Natural killer cell (primary cell): ENCODE measurements at regions not wholly inside any gene's neighbourhood (a gene's known extent, or its start where the extent isn't known, plus 50 kb on each side); places are given as distances from the start of the nearest gene placed in this dataset.
"Not testable (repeated sequence)": the region's sequence is repeated elsewhere in the genome, so short reads cannot be mapped to it uniquely, and the experiment has no call there.

Source experiments
- ATAC-seq, 3 donors: fragments of 150-1000 bp in 2 of 3; fragments of 200-7000 bp in 1 of 3; cut with Tn5 transposase; 1 replicate in 1 of 3; 2 replicates in 2 of 3; pipeline ENCODE4 v1.10.0; 2021; ENCODE audit warnings: mild to moderate bottlenecking in 2 of 3, moderate library complexity in 2 of 3
- DNase-seq, 2 donors: peaks; one replicate each; pipeline versions ENCODE4 v3.0.0 to v3.0.0-alpha.2; 2013 to 2021; ENCODE audit warnings: mixed read lengths in 1 of 2
- H3K27ac ChIP-seq: one replicate; pipeline ENCODE4 v1.5.1; 2013; ENCODE audit warnings: mild to moderate bottlenecking, low read length
- H3K27me3 ChIP-seq: one replicate; pipeline ENCODE4 v1.6.1; 2013; ENCODE audit warnings: low read length; ENCODE audit not compliant: control insufficient read depth, insufficient read depth
- H3K36me3 ChIP-seq: one replicate; pipeline ENCODE4 v1.6.1; 2013; ENCODE audit warnings: low read length; ENCODE audit not compliant: control insufficient read depth, insufficient read depth
- H3K4me1 ChIP-seq: one replicate; pipeline ENCODE4 v1.6.1; 2013; ENCODE audit warnings: low read length; ENCODE audit not compliant: control insufficient read depth, insufficient read depth
- H3K4me3 ChIP-seq: one replicate; pipeline ENCODE4 v1.5.1; 2013; ENCODE audit warnings: low read length
- H3K9me3 ChIP-seq: one replicate; pipeline ENCODE4 v1.6.1; 2013; ENCODE audit warnings: low read length; ENCODE audit not compliant: control insufficient read depth, insufficient read depth
- H3K27ac Mint-ChIP-seq, 2 donors: one replicate each; pipeline ENCODE4 v1.8.0; 2022; ENCODE audit warnings: mild to moderate bottlenecking in 2 of 2, mixed read lengths in 2 of 2, moderate library complexity in 1 of 2
- H3K27me3 Mint-ChIP-seq, 2 donors: one replicate each; pipeline ENCODE4 v1.8.0; 2022; ENCODE audit warnings: low read depth in 2 of 2, mixed read lengths in 2 of 2
- H3K36me3 Mint-ChIP-seq: one replicate; pipeline ENCODE4 v1.8.0; 2022; ENCODE audit warnings: mixed read lengths
- H3K4me1 Mint-ChIP-seq, 2 donors: one replicate each; pipeline ENCODE4 v1.8.0; 2022; ENCODE audit warnings: mixed read lengths in 2 of 2
- H3K4me3 Mint-ChIP-seq: one replicate; pipeline ENCODE4 v1.8.0; 2022; ENCODE audit warnings: mild to moderate bottlenecking, moderate library complexity, mixed read lengths
- H3K9me3 Mint-ChIP-seq, 2 donors: one replicate each; pipeline ENCODE4 v1.8.0; 2022; ENCODE audit warnings: mixed read lengths in 2 of 2
- WGBS: methylation state at CpG from one replicate; pipeline ENCODE4 v1.1.7; 2013; ENCODE audit warnings: missing lambda C conversion rate; ENCODE audit not compliant: insufficient coverage; 5-methylcytosine and 5-hydroxymethylcytosine counted together
- intact Hi-C: fragments of 100-400 bp; cut with micrococcal nuclease; formaldehyde crosslinking; loops from one replicate; pipeline ENCODE4 v1.14.2; 2022
- TF ChIP-seq, protein P1 (sequence below): fragments of 200-600 bp; IDR thresholded peaks from one replicate; pipeline ENCODE4 v1.8.0; 2022; ENCODE audit warnings: antibody characterized with exemption

DNA sequence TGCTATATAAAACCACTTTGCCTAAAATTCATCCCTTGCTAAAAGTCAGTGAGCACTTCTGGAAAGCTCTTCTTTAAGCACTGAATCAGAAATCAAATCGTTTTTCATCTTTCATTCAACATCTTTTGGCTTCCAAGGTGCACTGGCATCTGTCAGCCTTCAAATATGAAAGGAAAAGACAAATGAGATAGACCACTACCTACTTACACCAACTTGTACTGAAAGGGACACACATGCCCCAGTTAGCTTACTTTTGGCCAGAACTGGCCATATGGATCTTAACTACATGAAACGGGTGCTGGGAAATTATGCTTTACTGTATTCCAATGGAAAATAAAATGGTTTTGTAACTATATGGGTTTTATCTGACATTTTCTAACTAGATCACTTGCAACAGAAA is 332.0 kb upstream of the ARPP21 start:
- Histone ChIP-seq H3K4me3 (no peak overlapping the region), H3K9me3 (no peaks in the 10 kb centered on the region), H3K4me1 (no peaks in the 10 kb centered on the region), H3K36me3 (no peaks in the 10 kb centered on the region), H3K27ac (no peak overlapping the region), H3K27me3 (no peaks in the 10 kb centered on the region)
- DNase-seq (no peak), ATAC-seq (no peak)
- H3K27me3 Mint-ChIP-seq, result no peaks in the 10 kb centered on the region
- TF ChIP-seq, protein P1, sequence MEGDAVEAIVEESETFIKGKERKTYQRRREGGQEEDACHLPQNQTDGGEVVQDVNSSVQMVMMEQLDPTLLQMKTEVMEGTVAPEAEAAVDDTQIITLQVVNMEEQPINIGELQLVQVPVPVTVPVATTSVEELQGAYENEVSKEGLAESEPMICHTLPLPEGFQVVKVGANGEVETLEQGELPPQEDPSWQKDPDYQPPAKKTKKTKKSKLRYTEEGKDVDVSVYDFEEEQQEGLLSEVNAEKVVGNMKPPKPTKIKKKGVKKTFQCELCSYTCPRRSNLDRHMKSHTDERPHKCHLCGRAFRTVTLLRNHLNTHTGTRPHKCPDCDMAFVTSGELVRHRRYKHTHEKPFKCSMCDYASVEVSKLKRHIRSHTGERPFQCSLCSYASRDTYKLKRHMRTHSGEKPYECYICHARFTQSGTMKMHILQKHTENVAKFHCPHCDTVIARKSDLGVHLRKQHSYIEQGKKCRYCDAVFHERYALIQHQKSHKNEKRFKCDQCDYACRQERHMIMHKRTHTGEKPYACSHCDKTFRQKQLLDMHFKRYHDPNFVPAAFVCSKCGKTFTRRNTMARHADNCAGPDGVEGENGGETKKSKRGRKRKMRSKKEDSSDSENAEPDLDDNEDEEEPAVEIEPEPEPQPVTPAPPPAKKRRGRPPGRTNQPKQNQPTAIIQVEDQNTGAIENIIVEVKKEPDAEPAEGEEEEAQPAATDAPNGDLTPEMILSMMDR, result no peak
- intact Hi-C loops, result no loop called here
- peaks cover 8 to 12% of the 10 kb centered on the region in 2 donors for H3K9me3 Mint-ChIP-seq
- H3K27ac Mint-ChIP-seq, result no peak overlapping the region
- WGBS, result 64% methylated on average over 1 of the region's 2 CpGs
- no peaks in the 10 kb centered on the region for H3K4me1 Mint-ChIP-seq
- H3K36me3 Mint-ChIP-seq, result peaks cover 6% of the 10 kb centered on the region
- H3K4me3 Mint-ChIP-seq, result no peak overlapping the region

DNA sequence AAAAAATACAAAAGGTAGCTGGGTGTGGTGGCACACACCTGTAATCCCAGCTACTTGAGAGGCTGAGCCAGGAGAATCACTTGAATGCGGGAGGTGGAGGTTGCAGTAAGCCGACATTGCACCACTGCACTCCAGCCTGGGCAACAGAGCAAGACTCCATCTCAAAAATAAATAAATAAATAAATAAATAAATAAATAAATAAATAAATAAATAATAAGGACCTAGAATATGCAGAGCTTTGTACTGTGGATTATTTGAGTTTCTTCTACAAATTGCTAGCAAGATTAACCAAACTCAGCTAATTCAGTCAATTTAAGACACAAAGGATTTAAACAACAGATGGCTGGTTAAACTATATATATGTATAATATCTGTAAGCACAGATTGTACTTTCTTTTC is 322.5 kb upstream of the ARPP21 start:
- WGBS, result 100% methylated on average over 1 of the region's 2 CpGs
- H3K9me3 ChIP-seq, H3K4me1 ChIP-seq, H3K36me3 Mint-ChIP-seq, H3K27me3 Mint-ChIP-seq, H3K27ac Mint-ChIP-seq, H3K27ac ChIP-seq, H3K4me1 Mint-ChIP-seq, H3K36me3 ChIP-seq, ATAC-seq, intact Hi-C loops, H3K4me3 ChIP-seq, DNase-seq, H3K4me3 Mint-ChIP-seq, H3K27me3 ChIP-seq: not testable (repeated sequence)
- peaks cover 9 to 15% of the 10 kb centered on the region in 2 donors for H3K9me3 Mint-ChIP-seq

DNA sequence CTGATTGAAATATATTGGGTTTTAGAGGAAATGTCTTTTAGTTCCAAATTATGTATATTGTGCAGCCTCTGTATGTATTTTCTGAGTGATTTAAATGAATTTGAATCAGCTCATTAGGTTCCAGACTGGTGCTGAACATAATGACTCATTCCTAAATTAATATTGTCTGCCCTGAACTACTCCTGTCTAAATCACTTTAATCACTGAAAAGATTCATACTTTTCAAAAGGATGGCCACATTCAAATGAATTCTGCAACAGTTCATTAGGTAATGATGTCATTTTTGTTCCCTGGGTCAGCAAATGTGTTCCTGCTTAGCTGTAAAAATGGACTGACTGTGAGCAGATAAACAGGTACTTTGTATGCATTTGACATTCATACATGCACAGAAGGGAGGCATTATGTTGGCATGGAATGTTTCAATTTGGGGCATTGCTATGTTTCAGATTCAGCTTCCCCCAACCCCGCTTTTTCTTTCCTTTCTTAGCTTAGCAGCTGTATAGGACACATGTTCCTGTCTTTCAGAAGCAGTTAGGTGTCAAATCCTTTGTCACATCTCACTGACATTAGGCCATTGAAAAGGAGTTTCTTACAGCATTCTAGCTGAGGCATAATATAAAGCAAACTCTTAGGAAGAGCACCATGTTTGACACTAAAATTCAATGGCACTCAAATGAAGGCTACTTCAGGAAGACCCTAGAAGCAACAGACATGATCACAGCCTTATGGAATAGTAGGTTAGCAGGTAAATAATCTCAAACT is 318.5 kb upstream of the ARPP21 start:
- WGBS, result 67% methylated on average over 1 of the region's 1 CpG

DNA sequence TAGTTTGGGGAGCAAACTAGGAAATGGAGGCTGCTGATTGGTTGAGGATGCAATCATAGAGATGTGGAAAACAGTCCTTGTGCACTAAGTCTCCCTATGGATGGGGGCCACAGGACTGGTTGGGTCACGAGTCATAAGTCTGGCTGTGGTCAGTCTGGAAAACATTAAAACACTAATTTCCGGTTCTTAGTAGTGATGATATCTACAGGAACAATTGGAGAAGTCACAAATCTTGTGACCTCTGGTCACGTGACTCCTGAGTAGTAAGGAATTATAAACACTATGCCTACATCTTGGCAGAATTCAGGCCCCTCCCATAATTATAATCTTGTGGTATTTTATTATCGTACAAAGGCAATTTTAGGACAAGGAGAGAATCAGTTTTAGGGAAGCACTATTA is 317.3 kb upstream of the ARPP21 start:
- 18% methylated on average over 2 of the region's 4 CpGs for WGBS
- Mint-ChIP-seq H3K27me3 (no peaks in the 10 kb centered on the region), H3K36me3 (no peaks in the 10 kb centered on the region), H3K9me3 (peaks cover 4 to 8% of the 10 kb centered on the region in 2 donors), H3K27ac (no peak overlapping the region), H3K4me3 (no peak overlapping the region), H3K4me1 (no peaks in the 10 kb centered on the region)
- H3K9me3 ChIP-seq, result no peaks in the 10 kb centered on the region
- no peaks in the 10 kb centered on the region for H3K36me3 ChIP-seq
- H3K4me3 ChIP-seq, result no peak overlapping the region
- intact Hi-C loops, result no loop called here
- no peak overlapping the region for H3K27ac ChIP-seq
- no peaks in the 10 kb centered on the region for H3K27me3 ChIP-seq
- ATAC-seq (no peak), DNase-seq (no peak)
- H3K4me1 ChIP-seq, result no peaks in the 10 kb centered on the region
- TF ChIP-seq, protein P1, result no peak

More for the DNA sequence above, 318.5 kb upstream of the ARPP21 start:
- Mint-ChIP-seq H3K4me1 (no peaks in the 10 kb centered on the region), H3K4me3 (no peak overlapping the region), H3K9me3 (peaks cover 0 to 6% of the 10 kb centered on the region in 2 donors), H3K36me3 (no peaks in the 10 kb centered on the region), H3K27ac (no peak overlapping the region), H3K27me3 (no peaks in the 10 kb centered on the region)
- Histone ChIP-seq H3K36me3 (no peaks in the 10 kb centered on the region), H3K4me1 (no peaks in the 10 kb centered on the region), H3K4me3 (no peak overlapping the region), H3K9me3 (no peaks in the 10 kb centered on the region), H3K27me3 (no peaks in the 10 kb centered on the region), H3K27ac (no peak overlapping the region)
- intact Hi-C loops, result no loop called here
- ATAC-seq (no peak), DNase-seq (no peak)
- TF ChIP-seq, protein P1, result no peak
